GM21723 (cell line): ENCODE measurements at regions not wholly inside any gene's neighbourhood (a gene's known extent, or its start where the extent isn't known, plus 50 kb on each side); places are given as distances from the start of the nearest gene placed in this dataset.
A peak's percentile ranks its signal among the peaks of the same experiment; 100 is the strongest.
"Not testable (repeated sequence)": the region's sequence is repeated elsewhere in the genome, so short reads cannot be mapped to it uniquely, and the experiment has no call there.

Source experiments
- ATAC-seq: cut with Tn5 transposase; IDR thresholded peaks from one replicate; pipeline ENCODE4 v1.9.1; 2021; ENCODE audit warnings: mild to moderate bottlenecking, moderate library complexity; ENCODE audit not compliant: unreplicated experiment

- no peak for ATAC-seq
Measured at GRCh38 chr7:130942211-130942964, 208.4 kb upstream of the KLF14 start.

GRCh38 chr7:130943336-130943901 lies 209.4 kb upstream of the KLF14 start:
- no peak for ATAC-seq

GRCh38 chr7:130943981-130944380 lies 210.0 kb upstream of the KLF14 start:
- no peak for ATAC-seq

GRCh38 chr7:130944997-130945396 lies 211.0 kb upstream of the KLF14 start:
- ATAC-seq, result no peak

- ATAC-seq, result peak; percentile 43
Measured at GRCh38 chr7:130945411-130945811, 211.4 kb upstream of the KLF14 start.

GRCh38 chr7:130946114-130946513 lies 212.1 kb upstream of the KLF14 start:
- no peak for ATAC-seq

GRCh38 chr7:130947792-130948580 lies 214.0 kb upstream of the KLF14 start:
- no peak for ATAC-seq

- no peak for ATAC-seq
Measured at GRCh38 chr7:130948822-130949221, 214.8 kb upstream of the KLF14 start.

- no peak for ATAC-seq
Measured at GRCh38 chr7:130949550-130949949, 215.5 kb upstream of the KLF14 start.

- ATAC-seq, result no peak
Measured at GRCh38 chr7:130950054-130950453, 216.0 kb upstream of the KLF14 start.

GRCh38 chr7:130950741-130951140 lies 216.7 kb upstream of the KLF14 start:
- ATAC-seq, result no peak

GRCh38 chr7:130951303-130951975 lies 217.4 kb upstream of the KLF14 start:
- no peak for ATAC-seq

GRCh38 chr7:130951976-130952876 lies 218.2 kb upstream of the KLF14 start:
- ATAC-seq, result no peak

GRCh38 chr7:130953196-130953595 lies 219.2 kb upstream of the KLF14 start:
- ATAC-seq, result no peak

GRCh38 chr7:130954918-130955564 lies 221.0 kb upstream of the KLF14 start:
- ATAC-seq, result no peak

- ATAC-seq, result no peak
Measured at GRCh38 chr7:130955565-130955919, 221.5 kb upstream of the KLF14 start.

- ATAC-seq, result no peak
Measured at GRCh38 chr7:130956417-130957136, 222.6 kb upstream of the KLF14 start.

GRCh38 chr7:130957137-130957513 lies 223.1 kb upstream of the KLF14 start:
- no peak for ATAC-seq

GRCh38 chr7:130957722-130958435 lies 223.9 kb upstream of the KLF14 start:
- not testable (repeated sequence) for ATAC-seq
